ENCODE measurements at regions not wholly inside any gene's neighbourhood (a gene's known extent, or its start where the extent isn't known, plus 50 kb on each side); places are given as distances from the start of the nearest gene placed in this dataset.
A peak's percentile ranks its signal among the peaks of the same experiment; 100 is the strongest.

- Histone ChIP-seq H3K9me3 (no peaks in the 10 kb centered on the region), H3K27ac (peak overlapping the region in 11 of 12 donors; percentile 42 to 93 (median 80)), H3K36me3 (no peaks in the 10 kb centered on the region), H3K4me1 (peaks cover 0 to 67% (median 48%) of the 10 kb centered on the region in 12 donors), H3K27me3 (no peaks in the 10 kb centered on the region), H3K4me3 (no peak overlapping the region)
- ATAC-seq = no peak
- WGBS, 4 donors = 87 to 97% (median 95%) methylated on average over 2 of the region's 2 CpGs
- intact Hi-C loops (cut with DNase I) = loop anchor here in 3 of 10 donors (2.0 to 5.0 kb wide), 2 partner anchors 26 to 139 kb away; partner anchors contain the start of gene IL6 (in 3 of the 3)
- TF ChIP-seq POLR2A (IDR thresholded peaks at IDR 0.05) = no peak
- no peak for TF ChIP-seq CTCF (IDR thresholded peaks at IDR 0.05)
- DNase-seq = no peak
Observed at GRCh38 chr7:22588351-22588750, 88.4 kb upstream of the STEAP1B start.

DNA sequence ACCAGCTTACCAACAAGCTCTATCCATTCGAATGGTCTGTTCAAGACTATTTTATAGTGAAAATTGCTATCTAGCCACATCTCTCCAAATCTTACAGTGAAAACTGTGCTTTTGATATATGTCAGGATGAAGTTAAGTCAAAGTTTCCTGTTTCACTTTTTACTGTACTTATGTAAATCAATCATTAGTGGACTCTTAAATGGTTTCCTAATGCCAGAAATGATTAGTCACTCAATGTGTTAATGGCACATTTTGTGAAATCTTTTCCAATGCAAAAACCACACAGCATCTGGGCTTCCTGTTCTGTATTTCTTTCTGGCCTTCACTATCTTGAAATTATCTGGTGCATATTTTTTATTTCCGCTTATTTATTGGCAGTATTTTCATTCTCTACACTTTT, 87.3 kb upstream of the STEAP1B start:
- no peaks in the 10 kb centered on the region for H3K27me3 ChIP-seq
- ATAC-seq (no peak), DNase-seq (no peak)
- H3K9me3 ChIP-seq = no peaks in the 10 kb centered on the region
- 69 to 76% (median 73%) methylated on average over 2 of the region's 2 CpGs for WGBS, 4 donors
- peak overlapping the region in 5 of 12 donors; percentile 0 to 84 (median 81) for H3K27ac ChIP-seq
- H3K4me1 ChIP-seq = peaks cover 0 to 77% (median 56%) of the 10 kb centered on the region in 12 donors
- no peak for TF ChIP-seq POLR2A (IDR thresholded peaks at IDR 0.05)
- no peak for TF ChIP-seq CTCF (IDR thresholded peaks at IDR 0.05)
- no peaks in the 10 kb centered on the region for H3K36me3 ChIP-seq
- no peak overlapping the region for H3K4me3 ChIP-seq
- intact Hi-C loops (cut with DNase I) = loop anchor here in 3 of 10 donors (5.0 kb wide), 1 partner anchor 140 kb away; the partner anchor contains the start of gene IL6 (in 3 of the 3)

DNA sequence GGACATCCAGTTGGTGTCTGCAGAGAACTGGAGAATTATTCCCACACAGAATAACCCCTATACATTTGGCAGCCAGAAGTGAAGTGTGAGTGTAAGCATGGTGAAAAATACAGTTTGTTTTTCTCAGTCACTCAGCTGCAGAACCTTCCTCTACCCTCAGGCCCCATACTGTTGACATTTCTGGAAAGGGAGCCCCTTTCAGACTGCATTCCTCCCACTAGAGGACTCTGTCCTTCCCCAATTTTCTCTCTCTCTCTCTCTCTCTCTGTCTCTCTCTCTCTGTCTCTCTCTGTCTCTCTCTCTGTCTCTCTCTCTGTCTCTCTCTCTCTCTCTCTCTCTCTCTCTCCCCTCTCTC, 86.8 kb upstream of the STEAP1B start:
- H3K4me3 ChIP-seq = no peak overlapping the region
- no peaks in the 10 kb centered on the region for H3K36me3 ChIP-seq
- ATAC-seq (peak in 2 of 4 donors; percentile 32 to 34), DNase-seq (no peak)
- TF ChIP-seq CTCF (IDR thresholded peaks at IDR 0.05) = peak in 10 of 12 donors; percentile 18 to 57 (median 37)
- TF ChIP-seq POLR2A (IDR thresholded peaks at IDR 0.05) = no peak
- H3K27me3 ChIP-seq = no peaks in the 10 kb centered on the region
- no peaks in the 10 kb centered on the region for H3K9me3 ChIP-seq
- peak overlapping the region in 6 of 12 donors; percentile 1 to 28 (median 18) for H3K27ac ChIP-seq
- peaks cover 0 to 78% (median 56%) of the 10 kb centered on the region in 12 donors for H3K4me1 ChIP-seq
- intact Hi-C loops (cut with DNase I) = loop anchor here in 3 of 10 donors (5.0 kb wide), 1 partner anchor 141 kb away; the partner anchor contains the start of gene IL6 (in 3 of the 3)

- no peak for TF ChIP-seq CTCF (IDR thresholded peaks at IDR 0.05)
- TF ChIP-seq POLR2A (IDR thresholded peaks at IDR 0.05) = no peak
- H3K27me3 ChIP-seq = no peaks in the 10 kb centered on the region
- 79 to 91% (median 83%) methylated on average over 5 of the region's 5 CpGs for WGBS, 4 donors
- intact Hi-C loops (cut with DNase I) = loop anchor here in 3 of 10 donors (5.0 kb wide), 1 partner anchor 141 kb away; the partner anchor contains the start of gene IL6 (in 3 of the 3)
- no peaks in the 10 kb centered on the region for H3K9me3 ChIP-seq
- no peak overlapping the region for H3K4me3 ChIP-seq
- H3K27ac ChIP-seq = peak overlapping the region in 6 of 12 donors; percentile 1 to 28 (median 18)
- H3K36me3 ChIP-seq = no peaks in the 10 kb centered on the region
- ATAC-seq = no peak
- DNase-seq = no peak
- H3K4me1 ChIP-seq = peaks cover 0 to 74% (median 56%) of the 10 kb centered on the region in 12 donors
Observed at GRCh38 chr7:22586101-22586785, 86.3 kb upstream of the STEAP1B start.
